K562 (cell line): ENCODE measurements at regions not wholly inside any gene's neighbourhood (a gene's known extent, or its start where the extent isn't known, plus 50 kb on each side); places are given as distances from the start of the nearest gene placed in this dataset.

Source experiments
- ATAC-seq: fragments of 200-7000 bp; cut with Tn5 transposase; 3 replicates; pipeline ENCODE4 v1.9.1; 2020; ENCODE audit warnings: moderate library complexity
- BruUV-seq: library from RNA; stranded (reverse); fragments of 400-500 nt; replicated peaks from 2 replicates; lab custom pipeline; 2021; lab: Mats Ljungman, UMichigan
- CTCF ChIA-PET: fragments of 300-600 bp; formaldehyde crosslinking; extraction: SDS; loops from one replicate; lab custom pipeline; 2021; ENCODE audit warnings: low intra/inter-chr PET ratio; lab: Yijun Ruan, JAX
- POLR2A ChIA-PET: fragments of 300-600, 350-650 bp; sonication (Branson Sonifier 250); formaldehyde crosslinking; extraction: SDS; loops from one replicate; lab custom pipeline; 2021; ENCODE audit warnings: antibody characterized with exemption, inconsistent platforms; lab: Yijun Ruan, JAX
- DNase-seq, 4 experiments: peaks; one replicate each; pipeline versions ENCODE4 v3.0.0 to v3.0.0-alpha.2; 2011 to 2018; ENCODE audit warnings: low spot score in 3 of 4, mixed read lengths in 3 of 4; ENCODE audit errors: extremely low read depth in 1 of 4
- FAIRE-seq: peaks from 2 replicates; lab custom pipeline; 2011; peaks lifted over from hg19 to GRCh38; lab: Jason Lieb, UNC
- H2AFZ ChIP-seq: 2 replicates; pipeline ENCODE4 v1.6.0; 2011; ENCODE audit warnings: low read depth, low read length, control low read depth, inconsistent platforms
- H3K27ac ChIP-seq: fragments of 200-600 bp; 3 replicates; pipeline ENCODE4 v1.8.0; 2011; ENCODE audit warnings: low read depth, mild to moderate bottlenecking, control low read depth, inconsistent platforms, low read length, moderate library complexity, mixed read lengths; ENCODE audit errors: extremely low read depth
- H3K27me3 ChIP-seq, 2 experiments: fragments of 300-600 bp in 1 of 2; 2 replicates in 1 of 2; 3 replicates in 1 of 2; pipeline versions ENCODE4 v1.6.0 to v1.8.0; 2011; ENCODE audit warnings: inconsistent platforms in 2 of 2, low read length in 2 of 2, mild to moderate bottlenecking in 1 of 2, mixed read lengths in 1 of 2, moderate library complexity in 1 of 2; ENCODE audit not compliant: control insufficient read depth in 2 of 2, insufficient read depth in 2 of 2
- H3K36me3 ChIP-seq: fragments of 300-600 bp; 3 replicates; pipeline ENCODE4 v1.8.0; 2011; ENCODE audit warnings: mild to moderate bottlenecking, low read length, inconsistent platforms; ENCODE audit not compliant: control insufficient read depth, insufficient read depth
- H3K4me1 ChIP-seq, 2 experiments: fragments of 200-600 bp in 1 of 2; replicated peaks in 1 of 2; 2 replicates in 1 of 2; 3 replicates in 1 of 2; pipeline versions ENCODE4 v1.5.1 to v1.8.0; 2011; ENCODE audit warnings: inconsistent platforms in 2 of 2, low read length in 2 of 2, mild to moderate bottlenecking in 1 of 2, mixed read lengths in 1 of 2, moderate library complexity in 1 of 2; ENCODE audit not compliant: control insufficient read depth in 2 of 2, insufficient read depth in 2 of 2
- H3K4me2 ChIP-seq: 2 replicates; pipeline ENCODE4 v1.6.1; 2011; ENCODE audit warnings: low read length, control low read depth, inconsistent platforms, mixed read lengths; ENCODE audit not compliant: insufficient read depth
- H3K4me3 ChIP-seq: fragments of 200-600 bp; sonication (generic), shearing (Covaris generic); 2 replicates; pipeline ENCODE4 v1.5.1; 2016; ENCODE audit warnings: control low read depth, inconsistent platforms
- H3K79me2 ChIP-seq: fragments of 200-600 bp; 3 replicates; pipeline ENCODE4 v1.8.0; 2011; ENCODE audit warnings: low read length, inconsistent platforms; ENCODE audit not compliant: control insufficient read depth, insufficient read depth
- H3K9ac ChIP-seq, 2 experiments: 2 replicates each; pipeline versions ENCODE4 v1.6.0 to v1.6.1; 2011; ENCODE audit warnings: low read depth in 2 of 2, low read length in 2 of 2, control low read depth in 1 of 2, inconsistent platforms in 1 of 2, mild to moderate bottlenecking in 1 of 2, mixed read lengths in 1 of 2; ENCODE audit not compliant: insufficient read depth in 1 of 2
- H3K9me1 ChIP-seq: one replicate; pipeline ENCODE4 v1.6.0; 2011; ENCODE audit warnings: inconsistent platforms, mild to moderate bottlenecking, low read length, moderate library complexity; ENCODE audit not compliant: control insufficient read depth, insufficient read depth
- H3K9me3 ChIP-seq: replicated peaks from 2 replicates; pipeline ENCODE4 v1.5.1; 2011; ENCODE audit warnings: low read depth, low read length, inconsistent platforms; ENCODE audit not compliant: control insufficient read depth, insufficient read depth
- H4K20me1 ChIP-seq: replicated peaks from 2 replicates; pipeline ENCODE4 v1.6.1; 2011; ENCODE audit warnings: low read length, inconsistent platforms, mixed read lengths; ENCODE audit not compliant: control insufficient read depth, insufficient read depth
- ARID2 ChIP-seq: fragments of 450-650 bp; IDR thresholded peaks from 2 replicates; pipeline ENCODE4 v1.6.1; 2017; ENCODE audit warnings: antibody characterized with exemption, mild to moderate bottlenecking
- PCBP2 ChIP-seq: fragments of 200-400 bp; formaldehyde crosslinking; IDR thresholded peaks from 2 replicates; pipeline ENCODE4 v1.6.1; 2018; ENCODE audit warnings: low read length, low read depth, mild to moderate bottlenecking, moderate library complexity; ENCODE audit not compliant: poor library complexity, severe bottlenecking
- ZNF324 ChIP-seq: fragments of 250-450 bp; sonication (Bioruptor Pico); IDR thresholded peaks from 2 replicates; pipeline ENCODE4 v1.4.0; 2020; ENCODE audit warnings: mild to moderate bottlenecking
- WGBS: fragments of 100-300 bp; shearing (Covaris generic); methylation state at CpG from one replicate; pipeline ENCODE4 v1.1.6; 2016; ENCODE audit warnings: low coverage, mixed read lengths; ENCODE audit not compliant: insufficient coverage; ENCODE audit errors: missing lambda C conversion rate; 5-methylcytosine and 5-hydroxymethylcytosine counted together
- in situ Hi-C: fragments of 300-500 bp; cut with MboI; formaldehyde crosslinking; loops from 4 replicates; pipeline ENCODE4 v1.15.0; 2018; ENCODE audit warnings: inconsistent platforms, mixed read lengths
- intact Hi-C: fragments of 100-400 bp; cut with micrococcal nuclease; formaldehyde crosslinking; loops from 2 replicates; pipeline ENCODE4 v1.14.2; 2022
- TF ChIP-seq, protein P1 (sequence below), 3 experiments: fragments of 200-800 bp in 1 of 3; fragments of 250-450 bp in 1 of 3; fragments of 450-650 bp in 1 of 3; sonication (Bioruptor Pico) in 1 of 3; sonication (Bioruptor generic) in 1 of 3; formaldehyde crosslinking in 1 of 3; IDR thresholded peaks; 2 replicates each; pipeline versions ENCODE4 v1.6.1 to v1.8.0; 2016 to 2022; ENCODE audit warnings: mild to moderate bottlenecking in 2 of 3, missing genetic modification characterization in 2 of 3, missing compliant biosample characterization in 1 of 3, moderate library complexity in 1 of 3

DNA sequence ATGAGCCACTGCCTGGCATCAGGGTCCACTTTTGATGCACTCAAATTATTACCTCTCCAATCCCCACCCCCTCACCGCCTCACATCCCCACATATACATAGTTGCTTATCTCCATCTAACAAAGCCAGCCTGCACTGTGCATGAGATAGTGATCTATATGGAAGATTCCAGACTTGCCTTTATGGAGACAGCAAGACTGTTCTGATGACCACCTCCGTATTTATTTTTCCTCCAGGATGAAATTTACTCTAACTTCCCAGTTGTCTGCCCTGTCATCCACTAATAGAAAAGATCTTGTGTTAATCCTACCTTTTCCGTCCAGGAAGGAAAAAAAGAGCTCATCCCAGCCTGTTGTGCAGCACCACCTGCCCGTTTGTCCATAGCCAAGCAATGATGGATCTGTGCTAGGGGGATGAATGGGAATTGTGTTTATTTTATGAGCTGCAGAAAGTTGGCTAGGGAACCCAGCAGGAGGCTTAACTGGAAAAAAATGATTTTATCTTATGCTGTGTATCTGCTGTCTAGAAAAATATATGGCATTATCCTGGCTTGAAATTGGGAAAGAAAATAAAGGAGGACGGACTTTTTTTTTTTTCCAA, 114.5 kb downstream of the CD47 start:
- Histone ChIP-seq H3K27me3 (0 out of 5 replicates have a peak, but pooled peaks cover 0 to under 1% of the 10 kb centered on the region in 2 experiments), H3K9me3 (no peaks in the 10 kb centered on the region), H3K36me3 (no peaks in the 10 kb centered on the region), H2AFZ (no peak overlapping the region), H3K4me2 (no peak overlapping the region), H3K9me1 (no peaks in the 10 kb centered on the region), H3K4me3 (no peak overlapping the region), H3K27ac (no peak overlapping the region), H3K79me2 (no peaks in the 10 kb centered on the region), H3K9ac (no peak overlapping the region), H4K20me1 (no peaks in the 10 kb centered on the region), H3K4me1 (no peaks in the 10 kb centered on the region)
- DNase-seq = no peak
- ATAC-seq = no peak
- ChIA-PET CTCF (no interaction called here), POLR2A (no interaction called here)
- BruUV-seq = no TSS peak
- in situ Hi-C loops (no loop called here), intact Hi-C loops (no loop called here)
- WGBS = 0% methylated on average over 5 of the region's 5 CpGs
- no peak for FAIRE-seq
- no peak for TF ChIP-seq ZNF324 (CRISPR knock-in tag)
- no peak for TF ChIP-seq ARID2
- TF ChIP-seq PCBP2 = no peak
- TF ChIP-seq, protein P1, sequence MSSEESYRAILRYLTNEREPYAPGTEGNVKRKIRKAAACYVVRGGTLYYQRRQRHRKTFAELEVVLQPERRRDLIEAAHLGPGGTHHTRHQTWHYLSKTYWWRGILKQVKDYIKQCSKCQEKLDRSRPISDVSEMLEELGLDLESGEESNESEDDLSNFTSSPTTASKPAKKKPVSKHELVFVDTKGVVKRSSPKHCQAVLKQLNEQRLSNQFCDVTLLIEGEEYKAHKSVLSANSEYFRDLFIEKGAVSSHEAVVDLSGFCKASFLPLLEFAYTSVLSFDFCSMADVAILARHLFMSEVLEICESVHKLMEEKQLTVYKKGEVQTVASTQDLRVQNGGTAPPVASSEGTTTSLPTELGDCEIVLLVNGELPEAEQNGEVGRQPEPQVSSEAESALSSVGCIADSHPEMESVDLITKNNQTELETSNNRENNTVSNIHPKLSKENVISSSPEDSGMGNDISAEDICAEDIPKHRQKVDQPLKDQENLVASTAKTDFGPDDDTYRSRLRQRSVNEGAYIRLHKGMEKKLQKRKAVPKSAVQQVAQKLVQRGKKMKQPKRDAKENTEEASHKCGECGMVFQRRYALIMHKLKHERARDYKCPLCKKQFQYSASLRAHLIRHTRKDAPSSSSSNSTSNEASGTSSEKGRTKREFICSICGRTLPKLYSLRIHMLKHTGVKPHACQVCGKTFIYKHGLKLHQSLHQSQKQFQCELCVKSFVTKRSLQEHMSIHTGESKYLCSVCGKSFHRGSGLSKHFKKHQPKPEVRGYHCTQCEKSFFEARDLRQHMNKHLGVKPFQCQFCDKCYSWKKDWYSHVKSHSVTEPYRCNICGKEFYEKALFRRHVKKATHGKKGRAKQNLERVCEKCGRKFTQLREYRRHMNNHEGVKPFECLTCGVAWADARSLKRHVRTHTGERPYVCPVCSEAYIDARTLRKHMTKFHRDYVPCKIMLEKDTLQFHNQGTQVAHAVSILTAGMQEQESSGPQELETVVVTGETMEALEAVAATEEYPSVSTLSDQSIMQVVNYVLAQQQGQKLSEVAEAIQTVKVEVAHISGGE (CRISPR knock-in tag; IDR thresholded peaks at IDR 0.05) = no peak
